ENCODE measurements at regions not wholly inside any gene's neighbourhood (a gene's known extent, or its start where the extent isn't known, plus 50 kb on each side); places are given as distances from the start of the nearest gene placed in this dataset.

GRCh38 chrX:94551831-94552230, 877.8 kb downstream of the FAM133A start:
- TF ChIP-seq, protein P1, sequence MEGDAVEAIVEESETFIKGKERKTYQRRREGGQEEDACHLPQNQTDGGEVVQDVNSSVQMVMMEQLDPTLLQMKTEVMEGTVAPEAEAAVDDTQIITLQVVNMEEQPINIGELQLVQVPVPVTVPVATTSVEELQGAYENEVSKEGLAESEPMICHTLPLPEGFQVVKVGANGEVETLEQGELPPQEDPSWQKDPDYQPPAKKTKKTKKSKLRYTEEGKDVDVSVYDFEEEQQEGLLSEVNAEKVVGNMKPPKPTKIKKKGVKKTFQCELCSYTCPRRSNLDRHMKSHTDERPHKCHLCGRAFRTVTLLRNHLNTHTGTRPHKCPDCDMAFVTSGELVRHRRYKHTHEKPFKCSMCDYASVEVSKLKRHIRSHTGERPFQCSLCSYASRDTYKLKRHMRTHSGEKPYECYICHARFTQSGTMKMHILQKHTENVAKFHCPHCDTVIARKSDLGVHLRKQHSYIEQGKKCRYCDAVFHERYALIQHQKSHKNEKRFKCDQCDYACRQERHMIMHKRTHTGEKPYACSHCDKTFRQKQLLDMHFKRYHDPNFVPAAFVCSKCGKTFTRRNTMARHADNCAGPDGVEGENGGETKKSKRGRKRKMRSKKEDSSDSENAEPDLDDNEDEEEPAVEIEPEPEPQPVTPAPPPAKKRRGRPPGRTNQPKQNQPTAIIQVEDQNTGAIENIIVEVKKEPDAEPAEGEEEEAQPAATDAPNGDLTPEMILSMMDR (IDR thresholded peaks at IDR 0.05): no peak
- TF ChIP-seq POLR2A (IDR thresholded peaks at IDR 0.05): no peak

Data from sigmoid colon (tissue), 3 donors.